HG03442 (cell line): ENCODE measurements at regions not wholly inside any gene's neighbourhood (a gene's known extent, or its start where the extent isn't known, plus 50 kb on each side); places are given as distances from the start of the nearest gene placed in this dataset.

Experiments
- ATAC-seq: cut with Tn5 transposase; IDR thresholded peaks from one replicate; pipeline ENCODE4 v1.9.1; 2021; ENCODE audit warnings: mild to moderate bottlenecking, moderate library complexity; ENCODE audit not compliant: unreplicated experiment

GRCh38 chr2:37858400-37858711 is 66.7 kb upstream of the RMDN2 start:
- no peak for ATAC-seq

- no peak for ATAC-seq
Observed at GRCh38 chr2:37858725-37859267, 66.3 kb upstream of the RMDN2 start.

- no peak for ATAC-seq
Observed at GRCh38 chr2:37862620-37863019, 62.5 kb upstream of the RMDN2 start.

- no peak for ATAC-seq
Observed at GRCh38 chr2:37864217-37864616, 60.9 kb upstream of the RMDN2 start.

- ATAC-seq = no peak
Observed at GRCh38 chr2:37865640-37866039, 59.4 kb upstream of the RMDN2 start.

- no peak for ATAC-seq
Observed at GRCh38 chr2:37866171-37866934, 58.7 kb upstream of the RMDN2 start.

- ATAC-seq = no peak
Observed at GRCh38 chr2:37867166-37867565, 57.9 kb upstream of the RMDN2 start.

GRCh38 chr2:37868866-37869265 is 56.2 kb upstream of the RMDN2 start:
- no peak for ATAC-seq

GRCh38 chr2:37869304-37869703 is 55.8 kb upstream of the RMDN2 start:
- ATAC-seq = no peak

GRCh38 chr2:37869771-37870170 is 55.3 kb upstream of the RMDN2 start:
- ATAC-seq = no peak

GRCh38 chr2:37870829-37871228 is 54.3 kb upstream of the RMDN2 start:
- ATAC-seq = no peak

- ATAC-seq = peak; percentile 69
Observed at GRCh38 chr2:37871456-37872191, 53.5 kb upstream of the RMDN2 start.

- ATAC-seq = no peak
Observed at GRCh38 chr2:37872192-37872750, 52.8 kb upstream of the RMDN2 start.

- ATAC-seq = no peak
Observed at GRCh38 chr2:37873229-37873628, 51.9 kb upstream of the RMDN2 start.

GRCh38 chr2:37873749-37874330 is 51.2 kb upstream of the RMDN2 start:
- ATAC-seq = no peak

- ATAC-seq = peak; percentile 44
Observed at GRCh38 chr2:37874470-37874869, 50.6 kb upstream of the RMDN2 start.
